Naive B cell (primary cell): ENCODE measurements at regions not wholly inside any gene's neighbourhood (a gene's known extent, or its start where the extent isn't known, plus 50 kb on each side); places are given as distances from the start of the nearest gene placed in this dataset.
A peak's percentile ranks its signal among the peaks of the same experiment; 100 is the strongest.

Experiments used
- ATAC-seq, 2 donors: fragments of 150-1000 bp; cut with Tn5 transposase; 2 replicates each; pipeline ENCODE4 v1.10.0; 2021; ENCODE audit warnings: low read depth in 2 of 2, mild to moderate bottlenecking in 2 of 2, moderate library complexity in 2 of 2
- DNase-seq: peaks from one replicate; pipeline ENCODE4 v3.0.0; 2022
- H3K27ac Mint-ChIP-seq, 6 donors: one replicate each; pipeline ENCODE4 v1.8.0; 2020 to 2022; ENCODE audit warnings: mild to moderate bottlenecking in 6 of 6, mixed read lengths in 6 of 6, moderate library complexity in 5 of 6, inconsistent platforms in 2 of 6
- H3K27me3 Mint-ChIP-seq, 3 donors: one replicate each; pipeline ENCODE4 v1.8.0; 2021 to 2022; ENCODE audit warnings: mixed read lengths in 3 of 3, mild to moderate bottlenecking in 1 of 3
- H3K36me3 Mint-ChIP-seq, 2 donors: one replicate each; pipeline ENCODE4 v1.8.0; 2020 to 2022; ENCODE audit warnings: mixed read lengths in 2 of 2, inconsistent platforms in 1 of 2, mild to moderate bottlenecking in 1 of 2
- H3K4me1 Mint-ChIP-seq, 3 donors: one replicate each; pipeline ENCODE4 v1.8.0; 2020 to 2022; ENCODE audit warnings: mixed read lengths in 3 of 3, inconsistent platforms in 1 of 3, mild to moderate bottlenecking in 1 of 3, moderate library complexity in 1 of 3
- H3K4me3 Mint-ChIP-seq, 8 donors: one replicate each; pipeline ENCODE4 v1.8.0; 2020 to 2022; ENCODE audit warnings: mild to moderate bottlenecking in 8 of 8, mixed read lengths in 8 of 8, moderate library complexity in 8 of 8, inconsistent platforms in 2 of 8
- H3K9me3 Mint-ChIP-seq, 7 donors: one replicate each; pipeline ENCODE4 v1.8.0; 2020 to 2022; ENCODE audit warnings: mixed read lengths in 7 of 7, mild to moderate bottlenecking in 5 of 7, inconsistent platforms in 2 of 7, moderate library complexity in 1 of 7

DNA sequence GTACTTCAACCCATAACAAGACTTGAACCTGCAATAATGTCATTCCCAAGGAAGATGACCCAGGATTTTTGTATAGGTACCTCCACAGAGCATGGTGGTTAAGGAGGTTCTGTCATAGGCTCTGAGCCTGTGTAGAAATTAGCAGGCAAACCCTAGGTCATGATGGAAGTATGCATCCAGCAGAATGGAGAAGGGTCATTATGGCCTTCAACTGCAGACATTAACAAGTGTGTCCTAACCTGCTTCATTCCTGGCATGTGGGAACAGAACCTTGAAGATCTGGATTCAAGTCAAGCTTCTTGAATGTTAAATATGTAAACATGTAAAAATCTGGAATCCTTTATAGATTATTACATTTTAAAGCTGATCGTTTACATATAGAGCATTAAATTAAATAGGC lies 116.2 kb upstream of the SLC38A4 start:
- Mint-ChIP-seq H3K9me3 (no peaks in the 10 kb centered on the region), H3K4me1 (no peaks in the 10 kb centered on the region), H3K36me3 (no peaks in the 10 kb centered on the region), H3K27ac (no peak overlapping the region), H3K4me3 (no peak overlapping the region), H3K27me3 (peaks cover 0 to 8% (median 6%) of the 10 kb centered on the region in 3 donors)
- DNase-seq (no peak), ATAC-seq (no peak)

DNA sequence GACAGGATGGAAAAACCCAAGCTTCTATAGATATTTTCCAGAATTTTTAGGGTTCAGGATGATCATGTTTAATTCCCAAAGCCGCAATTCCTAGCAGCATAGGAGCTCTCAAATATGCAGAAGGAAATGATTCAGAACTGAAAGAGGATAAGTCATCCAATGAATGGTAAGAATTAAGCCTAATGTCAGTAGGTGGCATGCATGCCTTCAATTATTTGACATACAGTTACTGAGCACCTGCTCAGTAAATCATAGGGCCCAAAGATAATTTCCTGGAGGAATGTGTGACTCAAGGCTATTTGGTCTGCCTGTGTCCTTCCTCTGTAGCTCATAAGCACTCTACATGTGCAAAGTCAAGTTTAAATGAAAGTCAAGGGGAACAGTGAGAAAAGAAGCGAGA lies 116.8 kb upstream of the SLC38A4 start:
- H3K9me3 Mint-ChIP-seq, result no peaks in the 10 kb centered on the region
- no peaks in the 10 kb centered on the region for H3K36me3 Mint-ChIP-seq
- peak overlapping the region in 1 of 6 donors; percentile 3 for H3K27ac Mint-ChIP-seq
- H3K4me3 Mint-ChIP-seq, result no peak overlapping the region
- ATAC-seq (no peak), DNase-seq (no peak)
- H3K4me1 Mint-ChIP-seq, result no peaks in the 10 kb centered on the region
- peaks cover 0 to 8% (median 6%) of the 10 kb centered on the region in 3 donors for H3K27me3 Mint-ChIP-seq

DNA sequence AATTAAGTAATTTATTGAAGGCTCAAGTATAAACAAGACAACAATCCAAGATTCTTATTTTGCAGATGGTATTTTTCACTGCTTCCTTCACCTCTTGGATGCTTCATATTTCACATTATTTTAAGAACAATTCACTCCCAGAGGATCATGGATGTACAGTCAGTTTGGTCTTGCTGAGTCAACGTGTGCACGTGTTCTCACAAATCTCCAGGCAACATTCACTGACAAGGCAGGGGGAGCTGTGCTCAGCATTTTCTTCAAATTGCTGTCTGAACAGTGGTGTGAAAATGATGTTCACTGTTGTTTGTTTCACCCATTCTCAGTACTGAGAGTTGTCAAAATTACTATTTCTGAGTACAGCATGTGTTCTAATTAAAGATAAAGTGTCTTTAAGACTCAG lies 118.3 kb upstream of the SLC38A4 start:
- H3K4me1 Mint-ChIP-seq, result no peaks in the 10 kb centered on the region
- H3K4me3 Mint-ChIP-seq, result no peak overlapping the region
- H3K27me3 Mint-ChIP-seq, result no peaks in the 10 kb centered on the region
- no peak overlapping the region for H3K27ac Mint-ChIP-seq
- ATAC-seq (no peak), DNase-seq (no peak)
- no peaks in the 10 kb centered on the region for H3K9me3 Mint-ChIP-seq
- no peaks in the 10 kb centered on the region for H3K36me3 Mint-ChIP-seq

DNA sequence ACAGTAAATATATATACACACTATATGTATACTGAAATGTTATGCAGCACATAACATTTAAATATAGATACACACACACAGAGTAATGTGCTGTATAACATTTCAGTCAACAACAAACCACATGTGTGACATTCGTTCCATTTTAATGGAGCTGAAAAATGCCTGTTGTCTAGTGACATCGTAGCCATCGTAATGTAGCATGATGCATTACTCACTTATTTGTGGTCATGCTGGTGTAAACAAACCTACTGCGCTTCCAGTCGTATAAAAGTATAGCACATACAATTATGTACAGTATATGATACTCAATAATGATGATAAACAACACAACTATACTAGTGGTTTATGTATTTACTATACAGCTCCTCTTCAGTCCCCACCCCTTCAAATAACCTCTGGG lies 119.0 kb upstream of the SLC38A4 start:
- H3K9me3 Mint-ChIP-seq, result no peaks in the 10 kb centered on the region
- DNase-seq, result no peak
- ATAC-seq, result no peak
- H3K27me3 Mint-ChIP-seq, result no peaks in the 10 kb centered on the region
- H3K36me3 Mint-ChIP-seq, result no peaks in the 10 kb centered on the region
- H3K4me3 Mint-ChIP-seq, result no peak overlapping the region
- no peak overlapping the region for H3K27ac Mint-ChIP-seq
- H3K4me1 Mint-ChIP-seq, result no peaks in the 10 kb centered on the region

DNA sequence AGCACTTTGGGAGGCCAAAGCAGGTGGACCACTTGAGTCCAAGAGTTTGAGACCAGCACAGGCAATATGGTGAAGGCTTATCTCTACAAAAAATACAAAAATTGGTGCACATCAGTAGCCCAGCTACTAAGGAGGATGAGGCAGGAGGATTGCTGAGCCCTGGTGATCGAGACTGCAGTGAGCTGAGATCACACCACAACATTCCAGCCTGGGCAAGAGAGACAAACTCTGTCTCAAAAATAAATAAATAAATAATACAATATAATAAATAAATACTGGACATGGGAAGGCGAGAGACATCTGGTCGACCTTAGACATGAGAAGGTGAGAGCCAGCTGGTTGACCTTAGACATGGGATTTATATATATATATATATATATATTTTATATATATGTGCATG lies 119.8 kb upstream of the SLC38A4 start:
- Mint-ChIP-seq H3K27ac (no peak overlapping the region), H3K36me3 (no peaks in the 10 kb centered on the region), H3K27me3 (no peaks in the 10 kb centered on the region), H3K9me3 (no peaks in the 10 kb centered on the region), H3K4me3 (no peak overlapping the region), H3K4me1 (no peaks in the 10 kb centered on the region)
- ATAC-seq, result no peak
- DNase-seq, result no peak

DNA sequence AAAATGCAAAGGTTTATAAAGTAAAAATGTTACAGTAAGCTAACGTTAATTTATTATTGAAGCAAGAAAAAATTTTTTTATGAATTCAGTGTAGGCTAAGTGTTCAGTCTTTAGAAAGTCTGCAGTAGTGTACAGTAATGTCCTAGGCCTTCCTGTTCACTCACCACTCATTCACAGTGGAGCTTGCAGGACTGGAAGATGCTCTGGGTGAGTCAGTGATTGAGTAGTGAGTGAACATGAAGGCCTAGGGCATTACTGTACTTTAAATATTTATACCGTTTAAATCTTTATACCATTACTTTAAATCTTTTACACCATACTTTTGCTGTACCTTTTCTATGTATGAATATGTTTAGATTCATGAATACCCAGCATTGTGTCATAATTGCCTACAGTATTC lies 120.3 kb upstream of the SLC38A4 start:
- no peaks in the 10 kb centered on the region for H3K4me1 Mint-ChIP-seq
- no peaks in the 10 kb centered on the region for H3K36me3 Mint-ChIP-seq
- ATAC-seq, result no peak
- no peaks in the 10 kb centered on the region for H3K9me3 Mint-ChIP-seq
- DNase-seq, result no peak
- no peak overlapping the region for H3K27ac Mint-ChIP-seq
- no peak overlapping the region for H3K4me3 Mint-ChIP-seq
- H3K27me3 Mint-ChIP-seq, result no peaks in the 10 kb centered on the region

DNA sequence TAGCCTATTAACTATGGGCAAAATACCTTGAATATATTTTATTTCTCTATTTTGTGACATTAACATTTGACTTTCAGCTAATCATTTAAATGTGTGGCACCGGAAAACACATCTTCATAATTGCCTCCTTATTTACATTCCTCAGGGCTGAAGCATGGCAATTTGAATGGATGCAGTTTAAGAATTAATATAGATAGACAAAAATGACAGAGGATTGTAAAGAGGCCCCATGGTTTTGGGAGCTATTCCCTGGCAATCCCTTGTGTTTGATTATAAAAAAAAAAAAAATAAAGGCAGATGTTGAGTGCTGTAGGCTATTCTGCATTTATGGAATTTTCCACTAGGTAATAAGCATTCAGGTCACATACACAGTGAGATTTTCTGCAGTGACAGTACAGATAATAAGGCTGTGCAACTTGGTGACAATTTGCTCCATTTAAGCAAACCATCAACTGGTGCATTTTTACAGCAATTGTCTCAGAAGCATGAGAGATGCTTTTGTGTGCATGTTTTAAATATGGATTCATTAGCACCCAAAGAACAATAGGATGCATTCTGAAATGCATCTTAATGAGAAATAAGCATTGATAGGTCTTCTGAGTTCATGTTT lies 123.2 kb upstream of the SLC38A4 start:
- H3K4me1 Mint-ChIP-seq, result no peaks in the 10 kb centered on the region
- H3K9me3 Mint-ChIP-seq, result no peaks in the 10 kb centered on the region
- no peak overlapping the region for H3K4me3 Mint-ChIP-seq
- no peaks in the 10 kb centered on the region for H3K36me3 Mint-ChIP-seq
- DNase-seq, result no peak
- ATAC-seq, result no peak
- H3K27ac Mint-ChIP-seq, result no peak overlapping the region
- no peaks in the 10 kb centered on the region for H3K27me3 Mint-ChIP-seq

DNA sequence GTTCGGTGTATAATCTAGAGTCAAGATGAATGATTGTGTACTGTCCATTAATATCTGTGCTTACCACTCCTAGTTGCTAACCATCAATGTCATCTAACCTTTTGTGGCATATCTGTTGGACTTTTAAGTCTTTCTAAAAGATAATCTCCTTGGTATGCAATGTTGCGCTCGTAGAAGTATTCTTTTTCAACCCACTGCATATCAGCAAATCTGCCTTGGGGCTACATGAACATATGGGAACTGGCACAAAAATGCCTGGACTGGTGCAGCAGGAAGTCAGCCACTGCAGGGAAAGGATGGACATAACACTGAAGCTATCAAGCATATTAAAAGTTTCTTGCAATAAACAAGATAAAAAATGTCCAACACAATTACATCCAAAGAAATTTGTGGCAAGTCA lies 124.3 kb upstream of the SLC38A4 start:
- Mint-ChIP-seq H3K36me3 (no peaks in the 10 kb centered on the region), H3K4me1 (no peaks in the 10 kb centered on the region), H3K27ac (no peak overlapping the region), H3K4me3 (no peak overlapping the region), H3K9me3 (no peaks in the 10 kb centered on the region), H3K27me3 (no peaks in the 10 kb centered on the region)
- no peak for DNase-seq
- ATAC-seq, result no peak

DNA sequence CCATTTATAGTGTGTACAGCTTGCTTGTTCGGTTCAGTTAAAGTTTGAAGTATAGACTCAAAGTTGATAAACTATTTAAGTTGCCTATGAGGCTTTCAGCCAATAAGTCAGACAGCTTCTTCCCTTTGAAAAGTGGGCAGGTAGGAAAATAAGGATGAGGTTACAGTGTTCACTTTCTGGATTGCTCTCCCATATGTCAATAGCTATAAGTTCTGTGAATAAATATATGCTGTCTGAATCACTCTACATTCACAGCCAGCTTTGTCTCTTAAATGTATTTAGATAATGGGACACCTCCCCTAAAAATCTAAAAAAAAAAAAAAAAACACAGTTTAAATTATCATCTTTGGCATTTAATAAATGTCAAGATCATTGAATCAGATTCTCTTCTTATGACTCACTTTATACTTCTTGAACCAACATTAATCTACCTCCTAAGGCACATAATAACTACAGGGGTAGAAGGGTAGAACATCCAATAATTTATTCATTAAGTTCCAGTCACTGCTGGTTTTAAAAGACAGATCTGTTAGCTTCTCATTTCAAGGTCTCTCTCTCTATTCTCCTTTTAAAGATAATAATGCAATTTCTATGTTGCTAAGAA lies 126.4 kb upstream of the PCED1B start:
- no peak overlapping the region for H3K4me3 Mint-ChIP-seq
- H3K9me3 Mint-ChIP-seq, result peaks cover 0 to 3% (median 0%) of the 10 kb centered on the region in 7 donors
- peak overlapping the region in 1 of 6 donors; percentile 64 for H3K27ac Mint-ChIP-seq
- peaks cover 0 to 5% (median 0%) of the 10 kb centered on the region in 3 donors for H3K27me3 Mint-ChIP-seq
- no peaks in the 10 kb centered on the region for H3K36me3 Mint-ChIP-seq
- no peaks in the 10 kb centered on the region for H3K4me1 Mint-ChIP-seq
- DNase-seq (no peak), ATAC-seq (no peak)

DNA sequence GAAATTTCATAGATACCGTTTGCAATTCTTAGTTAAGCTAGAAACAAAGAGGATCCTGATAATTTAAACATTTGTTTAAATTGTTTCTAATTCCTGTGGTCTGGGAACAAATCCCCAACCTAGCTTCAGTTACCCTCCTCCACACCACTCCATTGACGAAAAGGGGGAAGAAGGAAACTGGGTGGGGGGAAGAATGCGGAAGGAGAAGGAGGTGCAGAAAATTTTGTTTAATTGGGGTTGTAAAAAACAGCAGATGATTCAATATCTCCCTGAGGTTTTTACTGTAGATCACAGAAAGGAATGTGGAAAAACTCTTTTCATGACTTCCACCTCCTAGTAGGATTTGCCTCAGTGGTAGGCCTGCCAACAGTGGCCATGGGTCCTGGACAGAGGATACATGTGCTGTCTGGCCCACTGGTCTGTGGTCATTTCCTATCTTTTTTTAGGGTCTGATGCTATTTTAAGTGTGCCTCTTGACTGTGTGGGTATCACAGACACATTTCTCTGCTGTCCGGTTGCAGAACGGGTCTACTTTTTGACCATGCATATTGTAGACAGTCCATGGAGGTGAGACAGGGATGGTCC lies 122.9 kb upstream of the PCED1B start:
- no peaks in the 10 kb centered on the region for H3K4me1 Mint-ChIP-seq
- H3K27me3 Mint-ChIP-seq, result peaks cover 0 to 12% (median 3%) of the 10 kb centered on the region in 3 donors
- peak overlapping the region in 1 of 6 donors; percentile 46 for H3K27ac Mint-ChIP-seq
- H3K4me3 Mint-ChIP-seq, result peak overlapping the region in 1 of 8 donors; percentile 2
- H3K36me3 Mint-ChIP-seq, result no peaks in the 10 kb centered on the region
- no peak for DNase-seq
- peaks cover 0 to 3% (median 0%) of the 10 kb centered on the region in 7 donors for H3K9me3 Mint-ChIP-seq
- no peak for ATAC-seq

DNA sequence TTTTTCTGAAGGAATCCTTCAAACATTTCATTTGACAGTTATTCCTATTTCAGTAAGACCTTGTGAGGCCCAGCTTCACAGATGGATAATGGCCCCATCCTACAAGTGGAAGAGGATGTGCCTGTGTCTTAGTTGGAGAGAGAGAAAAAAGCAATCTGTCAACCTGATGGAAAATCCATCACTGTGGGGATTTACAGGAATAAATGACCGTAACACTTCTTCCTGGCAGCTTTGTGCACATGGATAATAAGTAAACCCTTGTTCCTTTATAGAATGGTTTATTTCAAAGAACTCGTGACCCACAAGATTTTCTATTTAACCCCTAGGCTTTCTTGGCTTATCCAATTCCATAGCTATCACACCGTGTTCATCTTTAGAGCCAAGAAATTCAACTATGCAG lies 121.4 kb upstream of the PCED1B start:
- H3K4me1 Mint-ChIP-seq, result no peaks in the 10 kb centered on the region
- no peak overlapping the region for H3K4me3 Mint-ChIP-seq
- H3K9me3 Mint-ChIP-seq, result peaks cover 0 to 3% (median 0%) of the 10 kb centered on the region in 7 donors
- no peak for DNase-seq
- H3K27me3 Mint-ChIP-seq, result peaks cover 0 to 12% (median 3%) of the 10 kb centered on the region in 3 donors
- no peak for ATAC-seq
- H3K27ac Mint-ChIP-seq, result no peak overlapping the region
- H3K36me3 Mint-ChIP-seq, result no peaks in the 10 kb centered on the region

DNA sequence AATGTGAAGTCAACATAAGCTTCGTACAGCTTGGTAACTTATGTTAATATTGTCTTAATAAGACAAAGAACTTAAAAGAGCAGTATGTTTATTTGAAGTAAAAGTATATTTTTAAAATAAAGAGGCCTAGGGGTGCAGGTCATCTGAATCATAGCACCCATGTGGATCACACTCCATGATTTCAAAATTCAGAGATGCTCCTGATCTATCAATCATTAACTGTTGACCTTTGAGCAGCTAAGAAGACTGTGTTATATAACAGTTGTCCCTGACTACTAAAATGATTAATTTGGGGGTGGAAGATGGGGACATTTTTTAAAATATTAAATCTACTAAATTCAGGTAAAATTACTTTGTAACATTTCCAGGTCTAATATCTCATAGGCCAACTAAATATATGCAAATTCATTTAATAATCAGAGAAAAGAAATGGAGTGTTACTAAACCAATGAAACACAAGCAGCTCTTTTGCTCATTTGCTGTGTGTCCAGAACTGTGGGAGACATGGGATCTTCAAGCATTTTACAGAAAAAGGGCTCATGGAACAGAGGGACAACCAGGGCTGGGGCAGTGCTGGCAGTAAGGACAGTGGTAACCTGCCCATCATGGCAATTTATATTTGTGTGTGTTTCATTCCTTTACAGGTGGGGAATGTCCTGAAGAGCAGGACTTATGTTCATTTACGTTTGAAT lies 120.7 kb upstream of the PCED1B start:
- H3K27ac Mint-ChIP-seq, result no peak overlapping the region
- DNase-seq (no peak), ATAC-seq (no peak)
- no peaks in the 10 kb centered on the region for H3K4me1 Mint-ChIP-seq
- no peaks in the 10 kb centered on the region for H3K36me3 Mint-ChIP-seq
- H3K27me3 Mint-ChIP-seq, result peaks cover 0 to 12% (median 3%) of the 10 kb centered on the region in 3 donors
- no peak overlapping the region for H3K4me3 Mint-ChIP-seq
- H3K9me3 Mint-ChIP-seq, result peaks cover 0 to 3% (median 0%) of the 10 kb centered on the region in 7 donors

DNA sequence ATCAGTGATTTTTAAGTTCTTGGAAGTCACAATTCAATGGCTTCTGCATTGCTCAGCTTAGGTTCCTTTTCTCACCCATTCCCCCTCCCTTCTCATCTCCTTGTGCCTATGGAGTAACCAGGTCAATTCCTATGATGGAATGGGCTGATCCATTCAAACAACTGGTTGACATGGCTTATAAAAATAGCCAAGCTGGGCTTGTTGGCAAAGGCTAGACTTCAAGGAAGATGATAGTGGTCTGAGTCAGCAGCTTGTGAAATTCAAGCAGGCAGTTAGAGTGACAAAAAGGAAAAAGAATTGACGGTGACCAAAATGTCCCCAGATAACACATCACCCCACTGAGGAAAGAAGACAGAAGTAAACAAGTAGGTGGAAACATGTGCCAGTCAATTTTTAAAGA lies 119.9 kb upstream of the PCED1B start:
- H3K36me3 Mint-ChIP-seq, result no peaks in the 10 kb centered on the region
- no peak overlapping the region for H3K27ac Mint-ChIP-seq
- peaks cover 0 to 3% (median 0%) of the 10 kb centered on the region in 7 donors for H3K9me3 Mint-ChIP-seq
- DNase-seq (no peak), ATAC-seq (no peak)
- peaks cover 0 to 12% (median 3%) of the 10 kb centered on the region in 3 donors for H3K27me3 Mint-ChIP-seq
- H3K4me3 Mint-ChIP-seq, result no peak overlapping the region
- no peaks in the 10 kb centered on the region for H3K4me1 Mint-ChIP-seq

DNA sequence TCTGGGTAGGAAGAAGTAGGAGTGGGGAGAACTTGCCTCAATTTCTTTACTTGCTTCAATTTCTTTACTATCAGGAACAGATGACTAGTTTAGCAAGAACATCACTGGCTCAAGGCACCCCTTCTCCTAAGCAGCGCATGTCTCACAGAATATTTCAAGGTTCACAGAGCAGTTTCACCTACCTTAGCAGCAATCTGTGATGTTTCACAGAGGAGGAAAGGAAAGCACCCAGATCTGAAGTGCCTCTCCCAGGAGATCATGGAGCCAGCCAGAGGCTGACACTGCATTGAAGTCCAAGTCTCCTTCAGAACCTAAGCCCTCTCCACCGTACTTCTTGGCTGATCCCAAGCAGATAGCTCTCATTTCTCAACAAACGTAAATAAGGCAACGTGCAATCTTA lies 118.7 kb upstream of the PCED1B start:
- no peaks in the 10 kb centered on the region for H3K4me1 Mint-ChIP-seq
- no peak overlapping the region for H3K27ac Mint-ChIP-seq
- no peaks in the 10 kb centered on the region for H3K36me3 Mint-ChIP-seq
- H3K4me3 Mint-ChIP-seq, result no peak overlapping the region
- no peak for ATAC-seq
- H3K27me3 Mint-ChIP-seq, result peaks cover 0 to 12% (median 3%) of the 10 kb centered on the region in 3 donors
- H3K9me3 Mint-ChIP-seq, result peaks cover 0 to 3% (median 0%) of the 10 kb centered on the region in 7 donors
- no peak for DNase-seq
